ENCODE measurements at regions not wholly inside any gene's neighbourhood (a gene's known extent, or its start where the extent isn't known, plus 50 kb on each side); places are given as distances from the start of the nearest gene placed in this dataset.

GRCh38 chr12:65620046-65620445 is 204.2 kb upstream of the HMGA2 start:
- no peak for DNase-seq (ENCODE audit: low read depth, low spot score)
- H3K9me2 ChIP-seq (ENCODE audit: insufficient read depth), result no peaks in the 10 kb centered on the region; the same call in 1 of the 2 replicates
- no peak for ATAC-seq
- H3K79me2 ChIP-seq (ENCODE audit: insufficient read depth, low read length), result no peaks in the 10 kb centered on the region
- ChIA-PET CTCF (interaction anchor here (1.4 kb wide), 1 partner anchor 17 kb away, joined by 5 read pairs; no protein-coding TSS in a partner anchor), RAD21 (ENCODE audit: low non-redundant PET in 1 of 2, low total read pairs in 2 of 2, uncharacterized antibody in 2 of 2, unreplicated experiment in 2 of 2) (no interaction called here), POLR2A (no interaction called here)
- no peaks in the 10 kb centered on the region for H4K20me1 ChIP-seq (ENCODE audit: insufficient read depth)
- H3K27ac ChIP-seq (ENCODE audit: low read depth, low read length), result no peak overlapping the region; the same call in 1 of the 2 replicates
- no peaks in the 10 kb centered on the region for H3K27me3 ChIP-seq (ENCODE audit: insufficient read depth, low read length)
- peaks cover 0 to 7% of the 10 kb centered on the region in 2 experiments; a peak in 1 of 4 replicates for H3K36me3 ChIP-seq (ENCODE audit: control insufficient read depth in 1 of 2, insufficient read depth in 2 of 2, low read length in 2 of 2)
- no peak for TF ChIP-seq CBX3 (IDR thresholded peaks at IDR 0.05; ENCODE audit: low read depth)
- TF ChIP-seq TCF7L2 (IDR thresholded peaks at IDR 0.05; ENCODE audit: borderline replicate concordance, extremely low read depth, insufficient read depth, insufficient read length), result no peak
- TF ChIP-seq SIN3A (IDR thresholded peaks at IDR 0.05; ENCODE audit: low read depth), result no peak
- TF ChIP-seq JUND (IDR thresholded peaks at IDR 0.05), result no peak
- no peak for TF ChIP-seq POLR2AphosphoS5 (IDR thresholded peaks at IDR 0.05; ENCODE audit: low read depth, low read length)
- TF ChIP-seq MAX (IDR thresholded peaks at IDR 0.05), result no peak
- TF ChIP-seq YY1 (IDR thresholded peaks at IDR 0.05; ENCODE audit: extremely low read depth, insufficient replicate concordance, low read depth, low read length), result no peak
- TF ChIP-seq ELF1 (IDR thresholded peaks at IDR 0.05; ENCODE audit: borderline replicate concordance, low read depth), result no peak
- no peak for TF ChIP-seq RAD21 (IDR thresholded peaks at IDR 0.05; ENCODE audit: low read depth)
- TF ChIP-seq ATF3 (IDR thresholded peaks at IDR 0.05), result no peak
- no peak for TF ChIP-seq ZFX (IDR thresholded peaks at IDR 0.05)
- TF ChIP-seq CTCF (IDR thresholded peaks at IDR 0.05 in 2 of 3, conservative IDR thresholded peaks at IDR 0.05 in 1 of 3; ENCODE audit: borderline replicate concordance in 1 of 3, insufficient read depth in 1 of 3, low read depth in 2 of 3, low read length in 2 of 3), result no peak
- TF ChIP-seq ZBTB33 (IDR thresholded peaks at IDR 0.05; ENCODE audit: extremely low read depth, insufficient replicate concordance, low read length), result no peak
- no peak for TF ChIP-seq SRF (IDR thresholded peaks at IDR 0.05; ENCODE audit: low read depth)
- TF ChIP-seq REST (IDR thresholded peaks at IDR 0.05; ENCODE audit: low read depth), result no peak
- no peak for TF ChIP-seq SP1 (IDR thresholded peaks at IDR 0.05; ENCODE audit: low read depth)
- TF ChIP-seq FOSL1 (IDR thresholded peaks at IDR 0.05; ENCODE audit: low read depth), result no peak
- TF ChIP-seq CEBPB (IDR thresholded peaks at IDR 0.05; ENCODE audit: low read depth), result no peak
- no peak overlapping the region for H2AFZ ChIP-seq (ENCODE audit: low read depth, low read length, poor library complexity, severe bottlenecking)
- no peak overlapping the region for H3K4me2 ChIP-seq (ENCODE audit: low read length)
- no peak overlapping the region for H3K9ac ChIP-seq (ENCODE audit: low read length)
- intact Hi-C loops (cut with micrococcal nuclease), result no loop called here
- no TSS peak for BruUV-seq (replicated peaks)
- no peaks in the 10 kb centered on the region for H3K9me3 ChIP-seq (ENCODE audit: control insufficient read depth in 1 of 2, insufficient read depth in 1 of 2, low read depth in 1 of 2, low read length in 2 of 2)
- H3K4me3 ChIP-seq (replicated peaks in 1 of 2; ENCODE audit: low read depth in 1 of 2, low read length in 2 of 2), result no peak overlapping the region
- H3K4me1 ChIP-seq (ENCODE audit: control insufficient read depth in 1 of 2, insufficient read depth in 2 of 2, low read length in 2 of 2), result peaks cover 9 to 47% of the 10 kb centered on the region in 2 experiments; a peak in 2 of 4 replicates

All from HCT116 (cell line).